ENCODE measurements at regions not wholly inside any gene's neighbourhood (a gene's known extent, or its start where the extent isn't known, plus 50 kb on each side); places are given as distances from the start of the nearest gene placed in this dataset.

DNA sequence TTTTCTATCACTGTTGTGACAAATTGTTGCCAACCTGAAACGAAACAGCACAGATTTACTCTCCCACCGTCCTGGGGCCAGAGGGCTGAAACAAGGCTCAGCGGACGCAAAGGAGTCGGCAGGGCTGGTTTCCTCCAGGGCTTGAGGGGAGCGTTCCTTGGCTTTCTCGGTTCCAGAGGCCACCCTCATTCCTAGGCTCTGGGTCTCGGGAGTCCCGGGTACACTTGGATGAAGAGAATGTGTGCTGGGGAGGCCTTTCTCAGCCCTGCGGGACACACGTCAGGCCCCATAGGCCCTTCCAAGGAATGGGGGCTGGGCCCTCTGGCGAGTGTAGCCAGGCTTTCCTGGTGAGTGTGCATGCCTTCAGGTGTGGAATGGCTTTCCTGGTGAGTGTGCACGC, 287.3 kb upstream of the HS6ST1 start:
- no peak for FAIRE-seq
- no peaks in the 10 kb centered on the region for H4K20me1 ChIP-seq (replicated peaks; ENCODE audit: control insufficient read depth, extremely low read depth, insufficient read depth, low read length)
- H3K27me3 ChIP-seq (ENCODE audit: control insufficient read depth in 2 of 2, insufficient read depth in 2 of 2, low read length in 2 of 2) = no peaks in the 10 kb centered on the region
- dilution Hi-C loops (cut with MboI; ENCODE audit: extremely low pct_ligation_motif_present, low sequenced_read_pairs) (no loop called here), intact Hi-C loops (cut with micrococcal nuclease) (no loop called here)
- BruUV-seq (replicated peaks) = no TSS peak
- no peak overlapping the region for H3K9ac ChIP-seq (replicated peaks; ENCODE audit: extremely low read depth, insufficient read depth, low read length)
- no peak overlapping the region for H3K4me2 ChIP-seq (ENCODE audit: insufficient read depth, low read length)
- ChIA-PET CTCF (no interaction called here), POLR2A (no interaction called here)
- H3K9me3 ChIP-seq (replicated peaks; ENCODE audit: control insufficient read depth, insufficient read depth, low read length) = no peaks in the 10 kb centered on the region
- no peaks in the 10 kb centered on the region for H3K4me1 ChIP-seq (ENCODE audit: control insufficient read depth, extremely low read depth, insufficient read depth, low read length)
- H3K79me2 ChIP-seq (ENCODE audit: control insufficient read depth, insufficient read depth, low read length) = no peaks in the 10 kb centered on the region
- no peaks in the 10 kb centered on the region for H3K36me3 ChIP-seq (ENCODE audit: control insufficient read depth in 2 of 2, extremely low read depth in 1 of 2, insufficient read depth in 2 of 2, low read length in 2 of 2)
- no peaks in the 10 kb centered on the region for H3K9me1 ChIP-seq (replicated peaks; ENCODE audit: control insufficient read depth, extremely low read depth, insufficient read depth, low read length)
- TF ChIP-seq, protein P1, sequence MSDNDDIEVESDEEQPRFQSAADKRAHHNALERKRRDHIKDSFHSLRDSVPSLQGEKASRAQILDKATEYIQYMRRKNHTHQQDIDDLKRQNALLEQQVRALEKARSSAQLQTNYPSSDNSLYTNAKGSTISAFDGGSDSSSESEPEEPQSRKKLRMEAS (IDR thresholded peaks at IDR 0.05; ENCODE audit: insufficient read depth, insufficient read length) = no peak
- no peak for TF ChIP-seq MYC (IDR thresholded peaks at IDR 0.05; ENCODE audit: low read depth, low read length)
- H3K4me3 ChIP-seq (replicated peaks in 1 of 3; ENCODE audit: insufficient read depth in 1 of 3, low read depth in 1 of 3, low read length in 3 of 3) = no peak overlapping the region
- no peak for DNase-seq (ENCODE audit: low read depth, low spot score)
- no peak overlapping the region for H3K27ac ChIP-seq (ENCODE audit: insufficient read depth, low read depth, low read length)
- no peak overlapping the region for H2AFZ ChIP-seq (ENCODE audit: low read depth, low read length)

DNA sequence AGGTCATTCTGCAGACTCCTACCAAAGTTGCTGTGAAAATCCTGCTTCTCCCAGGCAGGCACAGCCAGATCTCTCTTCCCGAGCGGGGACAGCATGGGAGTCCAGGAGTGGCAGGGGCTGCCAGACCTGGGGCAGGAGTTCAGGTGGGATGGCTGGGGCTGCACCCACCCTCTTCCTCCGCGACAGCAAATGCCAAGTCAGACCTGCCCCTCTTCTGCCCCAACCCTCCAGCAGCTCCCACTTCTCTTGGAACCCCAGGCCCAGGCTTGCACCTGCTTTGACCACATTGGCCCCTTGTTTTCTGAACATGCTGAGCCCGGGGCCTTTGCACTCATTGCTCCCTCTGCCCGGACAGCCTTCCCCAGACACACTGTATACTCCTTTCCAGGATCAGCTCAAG, 288.2 kb upstream of the HS6ST1 start:
- Histone ChIP-seq H3K79me2 (ENCODE audit: control insufficient read depth, insufficient read depth, low read length) (no peaks in the 10 kb centered on the region), H3K9ac (replicated peaks; ENCODE audit: extremely low read depth, insufficient read depth, low read length) (no peak overlapping the region), H4K20me1 (replicated peaks; ENCODE audit: control insufficient read depth, extremely low read depth, insufficient read depth, low read length) (no peaks in the 10 kb centered on the region), H3K4me1 (ENCODE audit: control insufficient read depth, extremely low read depth, insufficient read depth, low read length) (no peaks in the 10 kb centered on the region), H3K36me3 (ENCODE audit: control insufficient read depth in 2 of 2, extremely low read depth in 1 of 2, insufficient read depth in 2 of 2, low read length in 2 of 2) (no peaks in the 10 kb centered on the region), H2AFZ (ENCODE audit: low read depth, low read length) (no peak overlapping the region), H3K4me2 (ENCODE audit: insufficient read depth, low read length) (no peak overlapping the region), H3K9me1 (replicated peaks; ENCODE audit: control insufficient read depth, extremely low read depth, insufficient read depth, low read length) (no peaks in the 10 kb centered on the region), H3K4me3 (replicated peaks in 1 of 3; ENCODE audit: insufficient read depth in 1 of 3, low read depth in 1 of 3, low read length in 3 of 3) (no peak overlapping the region), H3K27ac (ENCODE audit: insufficient read depth, low read depth, low read length) (no peak overlapping the region), H3K9me3 (replicated peaks; ENCODE audit: control insufficient read depth, insufficient read depth, low read length) (no peaks in the 10 kb centered on the region), H3K27me3 (ENCODE audit: control insufficient read depth in 2 of 2, insufficient read depth in 2 of 2, low read length in 2 of 2) (no peaks in the 10 kb centered on the region)
- DNase-seq (ENCODE audit: low read depth, low spot score) (no peak), FAIRE-seq (no peak)
- TF ChIP-seq, protein P1 (IDR thresholded peaks at IDR 0.05; ENCODE audit: insufficient read depth, insufficient read length) = no peak
- TF ChIP-seq MYC (IDR thresholded peaks at IDR 0.05; ENCODE audit: low read depth, low read length) = no peak
- TF ChIP-seq EZH2 (IDR thresholded peaks at IDR 0.05; ENCODE audit: borderline replicate concordance, low read depth, low read length, severe bottlenecking) = no peak
- TF ChIP-seq POLR2A (IDR thresholded peaks at IDR 0.05; ENCODE audit: low read depth, low read length) = no peak
- no peak for TF ChIP-seq JUN (IDR thresholded peaks at IDR 0.05; ENCODE audit: borderline replicate concordance, insufficient read depth, insufficient read length, low read depth)
- TF ChIP-seq POLR2AphosphoS5 (IDR thresholded peaks at IDR 0.05; ENCODE audit: insufficient read depth, low read depth, low read length) = no peak
- no peak for TF ChIP-seq GATA2 (IDR thresholded peaks at IDR 0.05; ENCODE audit: insufficient read depth, insufficient read length, low read depth, low read length)
- TF ChIP-seq FOS (IDR thresholded peaks at IDR 0.05; ENCODE audit: borderline replicate concordance, insufficient read depth, low read length) = no peak
- TF ChIP-seq, protein P2, sequence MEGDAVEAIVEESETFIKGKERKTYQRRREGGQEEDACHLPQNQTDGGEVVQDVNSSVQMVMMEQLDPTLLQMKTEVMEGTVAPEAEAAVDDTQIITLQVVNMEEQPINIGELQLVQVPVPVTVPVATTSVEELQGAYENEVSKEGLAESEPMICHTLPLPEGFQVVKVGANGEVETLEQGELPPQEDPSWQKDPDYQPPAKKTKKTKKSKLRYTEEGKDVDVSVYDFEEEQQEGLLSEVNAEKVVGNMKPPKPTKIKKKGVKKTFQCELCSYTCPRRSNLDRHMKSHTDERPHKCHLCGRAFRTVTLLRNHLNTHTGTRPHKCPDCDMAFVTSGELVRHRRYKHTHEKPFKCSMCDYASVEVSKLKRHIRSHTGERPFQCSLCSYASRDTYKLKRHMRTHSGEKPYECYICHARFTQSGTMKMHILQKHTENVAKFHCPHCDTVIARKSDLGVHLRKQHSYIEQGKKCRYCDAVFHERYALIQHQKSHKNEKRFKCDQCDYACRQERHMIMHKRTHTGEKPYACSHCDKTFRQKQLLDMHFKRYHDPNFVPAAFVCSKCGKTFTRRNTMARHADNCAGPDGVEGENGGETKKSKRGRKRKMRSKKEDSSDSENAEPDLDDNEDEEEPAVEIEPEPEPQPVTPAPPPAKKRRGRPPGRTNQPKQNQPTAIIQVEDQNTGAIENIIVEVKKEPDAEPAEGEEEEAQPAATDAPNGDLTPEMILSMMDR (IDR thresholded peaks at IDR 0.05; ENCODE audit: extremely low read depth in 1 of 2, insufficient read depth in 1 of 2, low read depth in 1 of 2, low read length in 2 of 2) = no peak
- ChIA-PET POLR2A (no interaction called here), CTCF (no interaction called here)
- BruUV-seq (replicated peaks) = no TSS peak
- intact Hi-C loops (cut with micrococcal nuclease) (no loop called here), dilution Hi-C loops (cut with MboI; ENCODE audit: extremely low pct_ligation_motif_present, low sequenced_read_pairs) (no loop called here)
